ENCODE measurements at regions not wholly inside any gene's neighbourhood (a gene's known extent, or its start where the extent isn't known, plus 50 kb on each side); places are given as distances from the start of the nearest gene placed in this dataset.

- TF ChIP-seq CTCF (conservative IDR thresholded peaks at IDR 0.05): no peak
- no CpG with 5 or more reads among the region's 5 CpGs for WGBS (ENCODE audit: extremely low coverage, insufficient read length, low lambda C conversion rate)
Measured at GRCh38 chr14:53668897-53669296, 287.7 kb downstream of the BMP4 start.

More at GRCh38 chr14:53668897-53669296, 287.7 kb downstream of the BMP4 start:
- no peak overlapping the region for H2BK120ac ChIP-seq (ENCODE audit: low read depth, low read length, poor library complexity, severe bottlenecking)
- no peak overlapping the region for H2BK20ac ChIP-seq (ENCODE audit: low read depth, low read length, poor library complexity, severe bottlenecking)
- H3K9ac ChIP-seq (ENCODE audit: extremely low read depth, insufficient read length, low read length): no peak overlapping the region
- H3K27ac ChIP-seq (ENCODE audit: insufficient read length, low read depth, low read length): no peak overlapping the region
- no peak overlapping the region for H2AK5ac ChIP-seq (ENCODE audit: insufficient read length, low read length)
- H3K18ac ChIP-seq (ENCODE audit: insufficient read length, low read depth, low read length): no peak overlapping the region
- no peak overlapping the region for H3K14ac ChIP-seq (ENCODE audit: insufficient read depth, low read length)
- H3K79me2 ChIP-seq (ENCODE audit: insufficient read depth, low read length): no peaks in the 10 kb centered on the region
- no peak overlapping the region for H4K5ac ChIP-seq (ENCODE audit: insufficient read length, low read depth, low read length)
- H2BK5ac ChIP-seq (ENCODE audit: insufficient read length, low read length): no peak overlapping the region
- H4K91ac ChIP-seq (ENCODE audit: insufficient read length, low read depth, low read length): no peak overlapping the region
- H3T11ph ChIP-seq (ENCODE audit: low read length): no peak overlapping the region
- Mint-ChIP-seq H3K27me3 (ENCODE audit: low read depth) (no peaks in the 10 kb centered on the region), H3K27ac (no peak overlapping the region), H3K9me3 (no peaks in the 10 kb centered on the region), H3K36me3 (ENCODE audit: insufficient read depth in 1 of 3, low read depth in 3 of 3) (no peaks in the 10 kb centered on the region), H3K4me3 (no peak overlapping the region), H3K4me1 (peaks cover 3% of the 10 kb centered on the region in 2 experiments; a peak in 2 of 4 replicates)
- no peaks in the 10 kb centered on the region for H3K4me1 ChIP-seq (ENCODE audit: insufficient read depth, low read length)
- no peak overlapping the region for H2BK15ac ChIP-seq (ENCODE audit: low read depth, low read length)
- H4K8ac ChIP-seq (replicated peaks; ENCODE audit: insufficient read length, low read depth, low read length): no peak overlapping the region
- H3K23me2 ChIP-seq (ENCODE audit: insufficient read length, low read depth, low read length, poor library complexity, severe bottlenecking): no peaks in the 10 kb centered on the region
- H3K9me3 ChIP-seq (ENCODE audit: control insufficient read depth, low read depth, low read length): no peaks in the 10 kb centered on the region
- no peak overlapping the region for H3K4me2 ChIP-seq (ENCODE audit: insufficient read depth, insufficient read length, low read length)
- H2BK12ac ChIP-seq (ENCODE audit: insufficient read length, low read depth, low read length): no peak overlapping the region
- H3K79me1 ChIP-seq (ENCODE audit: insufficient read depth, low read depth, low read length, poor library complexity, severe bottlenecking): no peaks in the 10 kb centered on the region
- H3K4ac ChIP-seq (ENCODE audit: low read depth, low read length): no peak overlapping the region
- H3K27me3 ChIP-seq (ENCODE audit: insufficient read depth, low read length): no peaks in the 10 kb centered on the region
- no peak overlapping the region for H2AFZ ChIP-seq (ENCODE audit: low read length)
- H4K20me1 ChIP-seq (ENCODE audit: control insufficient read depth, insufficient read depth, insufficient read length): no peaks in the 10 kb centered on the region
- DNase-seq: no peak
- no peak overlapping the region for H3K23ac ChIP-seq (ENCODE audit: insufficient read length, low read depth, low read length)
- H3K56ac ChIP-seq (ENCODE audit: insufficient read length, low read depth, low read length): no peak overlapping the region
